HUES6 (cell line): ENCODE measurements at regions not wholly inside any gene's neighbourhood (a gene's known extent, or its start where the extent isn't known, plus 50 kb on each side); places are given as distances from the start of the nearest gene placed in this dataset.
"Not testable (repeated sequence)": the region's sequence is repeated elsewhere in the genome, so short reads cannot be mapped to it uniquely, and the experiment has no call there.

Source experiments
- H3K27ac ChIP-seq: 2 replicates; pipeline ENCODE4 v1.7.0; 2013; ENCODE audit warnings: low read depth, mild to moderate bottlenecking, low read length, inconsistent platforms
- H3K27me3 ChIP-seq: 2 replicates; pipeline ENCODE4 v1.6.1; 2013; ENCODE audit warnings: low read length; ENCODE audit not compliant: control insufficient read depth, insufficient read depth
- H3K36me3 ChIP-seq: 2 replicates; pipeline ENCODE4 v1.6.1; 2013; ENCODE audit warnings: low read length; ENCODE audit not compliant: control insufficient read depth, insufficient read depth
- H3K4me1 ChIP-seq: 2 replicates; pipeline ENCODE4 v1.6.1; 2013; ENCODE audit warnings: low read length; ENCODE audit not compliant: control insufficient read depth, insufficient read depth
- H3K4me3 ChIP-seq: 2 replicates; pipeline ENCODE4 v1.5.1; 2013; ENCODE audit warnings: low read depth, low read length
- H3K9ac ChIP-seq: one replicate; pipeline ENCODE4 v1.6.1; 2013; ENCODE audit warnings: mild to moderate bottlenecking, low read length
- H3K9me3 ChIP-seq: 2 replicates; pipeline ENCODE4 v1.6.1; 2013; ENCODE audit warnings: low read depth, low read length; ENCODE audit not compliant: control insufficient read depth, insufficient read depth

DNA sequence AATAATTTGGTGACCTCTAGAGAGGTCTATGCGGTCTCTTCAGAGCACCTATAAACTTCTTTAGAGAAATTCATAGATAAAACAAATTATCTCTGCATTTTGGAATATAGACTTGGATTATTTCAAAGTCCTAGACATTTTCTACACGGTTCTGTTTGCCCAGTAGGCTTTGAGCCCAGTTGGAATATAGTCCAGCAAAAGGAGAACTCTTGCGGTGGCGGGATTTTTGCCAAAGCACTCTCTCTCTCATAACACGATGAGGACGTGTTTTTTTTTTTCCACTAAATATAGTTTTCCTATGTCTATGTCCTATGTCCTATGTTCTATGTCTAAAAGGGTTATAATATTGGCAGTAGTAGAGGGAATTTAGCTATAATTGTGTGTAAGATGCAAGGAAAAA, 164.9 kb upstream of the AGR3 start:
- Histone ChIP-seq H3K36me3 (no peaks in the 10 kb centered on the region), H3K9me3 (no peaks in the 10 kb centered on the region), H3K27me3 (no peaks in the 10 kb centered on the region), H3K4me3 (no peak overlapping the region), H3K27ac (no peak overlapping the region), H3K4me1 (no peaks in the 10 kb centered on the region), H3K9ac (no peak overlapping the region)

DNA sequence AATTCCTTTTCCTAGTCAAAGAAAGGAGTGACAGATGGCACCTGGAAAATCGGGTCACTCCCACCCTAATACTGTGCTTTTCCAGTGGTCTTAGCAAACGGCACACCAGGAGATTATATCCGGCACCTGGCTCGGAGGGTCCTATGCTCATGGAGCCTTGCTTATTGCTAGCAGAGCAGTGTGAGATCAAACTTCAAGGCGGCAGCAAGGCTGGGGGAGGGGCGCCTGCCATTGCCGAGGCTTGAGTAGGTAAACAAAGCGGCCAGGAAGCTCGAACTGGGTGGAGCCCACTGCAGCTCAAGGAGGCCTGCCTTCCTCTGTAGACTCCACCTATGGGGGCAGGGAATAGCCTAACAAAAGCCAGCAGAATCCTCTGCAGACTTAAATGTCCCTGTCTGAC, 171.4 kb upstream of the AGR3 start:
- not testable (repeated sequence) for H3K36me3 ChIP-seq, H3K27ac ChIP-seq, H3K27me3 ChIP-seq, H3K9ac ChIP-seq, H3K4me3 ChIP-seq, H3K4me1 ChIP-seq, H3K9me3 ChIP-seq

DNA sequence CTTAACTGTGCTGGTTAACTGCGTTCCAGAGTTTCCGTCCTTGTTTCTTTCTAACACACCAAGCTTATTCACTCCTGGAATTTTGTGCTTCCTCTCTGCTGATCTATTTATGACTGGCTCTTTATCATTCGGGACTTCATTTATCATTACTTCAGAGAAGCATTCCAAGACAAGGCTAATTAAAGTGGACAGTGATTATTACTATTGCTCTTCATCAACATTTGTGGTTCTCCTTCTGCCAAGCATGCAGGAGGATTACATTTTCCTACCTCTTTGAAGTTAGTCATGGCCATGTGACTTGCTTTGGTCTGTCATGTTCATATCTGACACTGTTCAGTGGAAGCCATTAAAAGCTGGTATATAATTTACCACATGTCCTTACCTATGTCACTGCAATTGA, 172.4 kb upstream of the AGR3 start:
- Histone ChIP-seq H3K9me3 (peaks cover 9% of the 10 kb centered on the region), H3K27me3 (no peaks in the 10 kb centered on the region), H3K4me1 (no peaks in the 10 kb centered on the region)

DNA sequence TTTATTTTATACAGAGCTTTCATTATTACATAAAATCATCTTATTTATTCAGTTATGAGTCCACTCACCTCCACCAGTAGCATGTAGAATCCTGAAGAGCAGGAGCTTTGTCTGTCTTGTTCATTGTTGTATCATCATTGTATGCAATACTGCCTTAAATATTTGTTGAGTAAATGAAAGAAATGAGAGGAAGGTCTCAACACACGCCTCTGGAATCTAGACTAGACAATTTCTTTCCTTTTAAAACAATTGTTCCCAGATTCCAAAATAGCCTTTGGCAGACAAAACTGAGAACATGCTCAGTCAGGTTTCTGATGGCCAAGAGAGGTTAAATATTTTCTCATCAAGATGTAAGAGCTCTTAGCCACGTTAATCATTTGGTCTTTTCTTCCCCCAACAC, 173.1 kb upstream of the AGR3 start:
- H3K9me3 ChIP-seq = peaks cover 9% of the 10 kb centered on the region
- H3K4me1 ChIP-seq = no peaks in the 10 kb centered on the region
- no peak overlapping the region for H3K4me3 ChIP-seq
- H3K36me3 ChIP-seq = no peaks in the 10 kb centered on the region
- no peaks in the 10 kb centered on the region for H3K27me3 ChIP-seq
- H3K9ac ChIP-seq = no peak overlapping the region
- no peak overlapping the region for H3K27ac ChIP-seq

More for the DNA sequence above, 172.4 kb upstream of the AGR3 start:
- Histone ChIP-seq H3K9ac (no peak overlapping the region), H3K36me3 (no peaks in the 10 kb centered on the region), H3K27ac (no peak overlapping the region), H3K4me3 (no peak overlapping the region)

DNA sequence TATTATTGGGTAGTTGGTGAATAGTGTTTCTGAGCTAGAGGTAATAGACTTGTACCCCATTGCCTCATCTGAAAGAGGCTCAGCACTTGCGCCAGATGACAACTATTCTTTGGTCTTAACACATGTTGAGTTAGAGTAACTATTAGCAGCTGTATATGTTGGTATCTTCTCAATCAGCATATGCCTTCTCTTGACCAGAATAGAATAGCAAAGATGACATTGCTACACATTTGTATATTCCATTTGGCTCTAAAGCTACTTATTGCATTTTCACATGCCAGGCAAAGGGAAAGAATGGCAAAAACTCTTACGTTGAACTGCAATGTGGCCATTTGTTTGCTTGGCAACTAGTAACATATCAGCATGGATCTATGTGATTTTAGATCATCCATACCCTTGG, 173.8 kb upstream of the AGR3 start:
- H3K4me3 ChIP-seq = no peak overlapping the region
- H3K36me3 ChIP-seq = no peaks in the 10 kb centered on the region
- H3K9ac ChIP-seq = no peak overlapping the region
- H3K9me3 ChIP-seq = peaks cover 9% of the 10 kb centered on the region
- no peaks in the 10 kb centered on the region for H3K4me1 ChIP-seq
- H3K27me3 ChIP-seq = no peaks in the 10 kb centered on the region
- no peak overlapping the region for H3K27ac ChIP-seq

DNA sequence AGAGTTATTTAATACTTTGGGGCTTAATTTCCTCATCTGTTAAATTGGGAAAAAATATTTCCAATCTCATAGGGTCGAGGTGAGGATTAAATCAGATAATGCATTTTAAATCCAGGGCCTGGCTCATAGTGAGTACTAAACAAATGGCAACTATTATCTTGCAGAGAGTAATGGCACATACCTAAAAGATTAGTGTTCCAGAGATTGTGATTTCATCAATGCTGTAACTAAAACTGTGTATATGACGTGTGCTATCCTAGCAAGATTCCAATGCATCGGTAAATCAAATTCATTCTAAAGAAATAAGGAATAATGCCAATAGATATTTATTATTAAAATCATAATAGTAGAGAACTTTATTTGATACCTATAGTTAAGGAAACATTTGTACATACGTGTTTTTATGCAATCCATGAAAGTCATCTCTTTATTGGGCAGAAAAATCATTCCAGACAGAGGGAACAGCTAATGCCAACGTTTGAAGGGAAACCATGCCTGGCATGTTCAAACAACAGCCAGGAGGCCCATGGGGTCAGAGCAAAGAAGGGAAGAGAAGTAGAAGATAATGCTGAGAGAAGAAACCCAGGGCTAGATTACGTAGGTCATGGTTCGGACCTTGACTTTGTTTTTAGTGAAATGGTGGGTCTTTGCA, 174.8 kb upstream of the AGR3 start:
- Histone ChIP-seq H3K9ac (no peak overlapping the region), H3K27me3 (no peaks in the 10 kb centered on the region), H3K4me3 (no peak overlapping the region), H3K4me1 (no peaks in the 10 kb centered on the region), H3K36me3 (no peaks in the 10 kb centered on the region), H3K27ac (no peak overlapping the region), H3K9me3 (peaks cover 9% of the 10 kb centered on the region)

DNA sequence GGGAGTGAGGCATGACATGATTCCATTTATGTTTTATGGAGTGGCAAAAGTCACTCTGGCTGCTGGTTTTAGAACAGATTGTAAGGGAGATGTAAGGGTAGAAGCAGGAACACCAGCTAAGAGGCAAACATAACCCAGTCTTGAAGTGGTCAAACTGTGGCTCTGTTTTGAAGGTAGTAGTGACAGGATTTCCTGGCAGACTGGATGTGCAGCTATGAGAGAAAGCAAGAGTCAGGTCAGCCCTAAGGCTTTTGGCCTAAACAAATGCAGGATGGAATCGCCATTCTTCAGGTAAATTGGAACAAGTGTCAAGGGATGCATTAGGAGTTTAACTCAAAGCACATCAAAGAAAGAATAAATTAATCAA, 175.3 kb upstream of the AGR3 start:
- Histone ChIP-seq H3K27ac (no peak overlapping the region), H3K9ac (no peak overlapping the region), H3K9me3 (peaks cover 9% of the 10 kb centered on the region), H3K4me1 (no peaks in the 10 kb centered on the region), H3K36me3 (no peaks in the 10 kb centered on the region), H3K27me3 (no peaks in the 10 kb centered on the region), H3K4me3 (no peak overlapping the region)

DNA sequence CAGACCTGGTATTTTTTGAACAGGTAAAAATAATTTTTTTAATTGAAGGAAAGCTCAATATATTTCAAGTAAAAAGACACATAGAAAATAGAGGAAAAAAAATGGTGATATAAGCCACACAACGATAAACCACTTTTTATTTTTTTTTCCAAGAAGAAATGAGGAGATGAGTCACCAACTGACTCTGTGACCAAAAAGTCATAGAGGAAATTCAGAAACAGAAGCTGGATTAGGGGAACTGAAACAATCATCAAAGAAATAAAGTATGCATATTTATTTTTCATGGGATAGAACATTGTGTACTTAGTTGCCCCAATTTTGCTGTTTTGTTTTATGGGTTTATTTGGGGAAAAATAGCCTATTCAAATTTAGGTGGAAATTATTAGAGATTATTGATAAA, 176.8 kb upstream of the AGR3 start:
- Histone ChIP-seq H3K27me3 (no peaks in the 10 kb centered on the region), H3K36me3 (no peaks in the 10 kb centered on the region), H3K9ac (no peak overlapping the region), H3K9me3 (0 out of 2 replicates have a peak, but pooled peaks cover 4% of the 10 kb centered on the region), H3K27ac (no peak overlapping the region), H3K4me1 (no peaks in the 10 kb centered on the region), H3K4me3 (no peak overlapping the region)

DNA sequence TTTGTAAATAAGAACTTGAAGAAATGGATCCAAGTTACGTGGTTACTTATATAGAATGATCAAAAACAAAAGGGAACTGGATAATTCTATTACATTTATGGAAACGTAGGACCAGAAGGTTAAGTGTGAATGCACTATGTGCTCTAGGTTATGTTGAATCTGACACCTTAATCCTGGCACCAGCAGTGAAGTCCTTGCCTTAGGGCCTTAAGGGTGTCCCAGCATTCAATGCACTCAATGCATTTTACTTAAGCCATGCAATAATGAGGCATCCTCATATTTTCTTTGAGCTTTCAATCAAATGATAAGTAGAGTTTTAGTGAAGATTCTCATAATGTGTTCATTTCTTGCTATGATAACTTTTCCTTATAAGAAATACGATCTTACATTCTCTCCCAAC, 178.3 kb upstream of the AGR3 start:
- Histone ChIP-seq H3K36me3 (no peaks in the 10 kb centered on the region), H3K27ac (no peak overlapping the region), H3K4me1 (no peaks in the 10 kb centered on the region), H3K9me3 (no peaks in the 10 kb centered on the region), H3K4me3 (no peak overlapping the region), H3K27me3 (no peaks in the 10 kb centered on the region), H3K9ac (no peak overlapping the region)

DNA sequence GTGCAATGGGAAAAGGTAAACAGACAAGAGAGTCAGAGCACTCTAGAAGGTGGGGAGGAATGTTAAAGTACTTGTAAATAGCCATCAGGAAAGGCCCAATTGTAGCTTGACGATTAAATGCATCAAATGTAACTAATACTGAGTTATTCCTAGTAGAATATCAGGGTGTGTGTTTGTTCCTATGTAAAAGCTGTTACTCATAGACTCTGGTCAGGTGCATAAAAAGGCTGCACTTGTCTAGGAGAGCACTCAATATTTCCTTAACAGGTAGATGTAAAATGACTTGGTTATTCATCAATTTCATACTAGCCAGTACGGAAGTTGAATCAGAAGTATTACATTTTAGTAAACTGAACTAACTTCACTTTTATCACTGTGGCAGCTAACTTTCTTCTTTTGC, 179.7 kb upstream of the AGR3 start:
- Histone ChIP-seq H3K9ac (no peak overlapping the region), H3K36me3 (no peaks in the 10 kb centered on the region), H3K4me3 (no peak overlapping the region), H3K27me3 (no peaks in the 10 kb centered on the region), H3K27ac (no peak overlapping the region), H3K9me3 (no peaks in the 10 kb centered on the region), H3K4me1 (no peaks in the 10 kb centered on the region)

DNA sequence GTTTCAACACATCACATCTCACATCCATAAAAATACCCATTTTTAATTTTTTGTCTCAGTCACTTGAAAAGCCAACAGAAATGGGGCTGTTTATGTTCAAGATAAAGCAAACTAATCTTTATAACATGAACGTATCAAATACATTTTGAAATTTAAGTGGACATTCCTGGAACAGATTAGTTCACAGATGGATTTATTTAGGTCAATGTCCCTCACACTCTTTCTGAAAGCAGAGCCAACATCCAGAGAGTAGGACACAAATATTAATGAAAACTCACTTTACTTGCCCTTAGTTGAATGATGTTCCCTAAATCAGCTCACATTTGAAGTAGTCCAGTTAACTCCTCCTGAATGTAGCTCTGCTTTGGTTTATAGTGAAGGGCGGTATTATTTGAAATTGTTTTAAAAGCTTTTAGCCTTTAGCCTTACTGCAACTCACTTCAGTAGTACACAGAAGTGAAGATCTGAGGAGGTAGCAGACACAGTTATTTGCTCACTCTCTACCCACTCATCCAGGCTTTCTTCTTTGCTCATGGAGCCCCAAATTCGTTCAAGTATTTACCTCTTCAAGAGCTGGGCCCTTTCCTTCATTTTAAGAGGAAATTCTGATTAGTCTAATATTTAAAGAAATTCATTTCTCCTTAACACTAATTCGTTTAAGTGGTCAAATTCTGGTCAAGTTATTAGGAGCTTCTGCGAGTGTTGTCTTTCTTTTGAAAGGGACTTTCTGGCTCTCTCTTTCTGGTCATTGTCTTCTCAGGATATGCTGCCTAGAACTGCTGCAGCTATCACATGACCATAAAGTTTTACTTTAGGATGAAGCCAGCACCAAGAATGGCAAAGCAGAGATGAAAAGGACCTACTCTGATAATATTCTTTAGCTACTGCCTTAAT, 180.6 kb upstream of the AGR3 start:
- no peaks in the 10 kb centered on the region for H3K9me3 ChIP-seq
- no peak overlapping the region for H3K9ac ChIP-seq
- no peaks in the 10 kb centered on the region for H3K36me3 ChIP-seq
- no peak overlapping the region for H3K27ac ChIP-seq
- no peaks in the 10 kb centered on the region for H3K27me3 ChIP-seq
- H3K4me3 ChIP-seq = no peak overlapping the region
- H3K4me1 ChIP-seq = no peaks in the 10 kb centered on the region
